ENCODE measurements at regions not wholly inside any gene's neighbourhood (a gene's known extent, or its start where the extent isn't known, plus 50 kb on each side); places are given as distances from the start of the nearest gene placed in this dataset.

DNA sequence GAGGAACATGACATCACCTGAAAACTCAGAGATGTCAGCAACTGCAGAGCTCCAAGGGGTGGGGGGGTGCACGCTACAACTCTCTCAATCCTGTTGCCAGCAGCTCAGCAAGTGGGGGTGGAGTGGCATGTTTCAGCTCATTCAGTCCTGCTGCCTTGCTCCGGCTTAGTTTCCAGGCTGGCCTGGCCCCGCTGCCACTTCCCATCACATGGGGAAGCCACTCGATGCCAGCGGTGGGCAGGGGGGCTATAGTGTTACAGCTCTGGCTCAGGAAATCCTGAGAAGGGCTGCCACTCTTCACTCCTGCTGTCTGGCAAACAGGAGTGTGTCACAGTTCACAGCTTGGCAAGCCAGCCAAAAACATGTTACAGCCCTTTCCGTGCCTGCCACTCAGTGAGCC, 356.5 kb upstream of the GULP1 start:
- DNase-seq (ENCODE audit: low spot score), result no peak

DNA sequence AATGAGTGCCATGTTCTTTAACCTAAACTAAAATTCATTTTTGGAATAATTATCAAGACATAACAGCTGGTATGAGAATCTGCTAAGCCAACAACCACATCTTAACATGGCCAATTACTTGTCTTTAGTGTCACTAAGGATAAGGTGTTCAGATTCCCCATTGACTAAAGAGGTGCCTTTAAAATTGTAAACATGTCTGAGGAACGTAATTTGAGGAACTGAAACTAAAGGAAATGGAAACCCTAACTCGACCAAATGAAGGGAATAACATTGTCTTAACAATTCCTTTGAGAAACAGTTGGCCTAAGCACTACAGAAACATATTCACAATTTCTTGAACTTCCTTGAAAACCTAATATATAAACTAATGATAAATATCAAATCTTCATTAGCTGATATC, 355.4 kb upstream of the GULP1 start:
- DNase-seq (ENCODE audit: low spot score), result no peak

DNA sequence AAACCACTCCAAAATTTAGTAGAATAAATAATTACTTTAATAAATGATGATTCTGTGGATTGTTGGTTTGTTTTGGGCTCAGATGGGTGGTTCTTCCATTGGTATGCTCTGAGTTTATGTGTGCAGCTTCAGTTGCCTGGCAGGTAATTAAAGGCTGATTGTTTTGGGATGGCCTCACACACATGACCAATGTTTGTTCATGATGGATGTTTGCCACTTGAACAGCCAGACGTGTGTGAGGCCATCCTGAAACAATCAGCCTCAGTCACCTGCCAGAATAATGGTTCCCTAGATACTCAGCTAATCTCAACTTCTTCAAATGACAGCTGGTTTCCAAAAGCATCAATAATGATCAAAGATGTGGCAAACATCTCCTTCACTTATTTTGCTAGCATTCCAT, 352.5 kb upstream of the GULP1 start:
- DNase-seq (ENCODE audit: low spot score), result no peak

DNA sequence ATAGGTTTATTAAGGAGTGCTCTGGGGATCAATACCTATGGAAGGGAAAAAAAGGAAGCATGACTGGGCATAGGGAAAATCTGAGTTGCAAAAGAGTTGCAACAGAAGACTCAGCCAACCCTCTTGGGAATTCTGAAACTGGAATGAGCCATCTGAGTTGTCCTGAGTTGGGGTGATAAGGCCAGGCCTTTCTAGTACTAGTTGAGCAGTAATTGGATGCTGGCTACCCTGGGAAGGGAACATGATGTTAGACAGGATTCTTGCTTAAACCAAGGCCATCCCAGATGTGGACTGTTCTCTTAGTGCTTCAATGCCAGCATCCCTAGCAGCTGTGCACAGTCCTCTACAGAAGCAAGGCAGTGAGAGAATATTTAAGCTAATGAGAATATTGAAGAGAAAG, 348.8 kb upstream of the GULP1 start:
- no peak for DNase-seq (ENCODE audit: low spot score)

DNA sequence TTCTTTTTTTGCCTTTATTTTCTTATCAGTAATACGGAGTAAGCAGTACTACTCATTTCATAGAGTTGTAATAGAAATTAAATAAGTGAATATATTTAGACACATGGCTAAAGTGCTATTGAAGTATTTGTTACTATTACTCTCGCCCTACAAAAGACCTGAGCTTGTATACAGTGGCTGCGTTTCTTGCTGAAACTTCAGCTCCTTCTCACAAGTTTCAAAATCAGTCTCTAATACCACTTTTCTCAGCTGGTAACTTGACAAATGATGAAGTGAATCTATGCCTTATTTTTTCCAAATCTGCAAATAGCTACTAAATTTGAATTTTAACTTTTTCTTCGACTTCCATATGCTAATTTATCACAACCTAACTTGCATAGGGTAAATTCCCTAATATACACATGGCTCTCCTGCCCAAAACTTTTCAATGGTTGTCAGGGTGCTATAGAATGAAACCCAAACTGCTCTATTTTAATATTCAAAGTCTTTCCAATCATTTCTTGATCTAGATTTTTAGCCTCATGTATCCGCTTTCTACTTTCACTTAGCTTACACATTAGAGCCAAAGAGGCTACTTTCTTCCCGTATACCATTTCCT, 347.8 kb upstream of the GULP1 start:
- no peak for DNase-seq (ENCODE audit: low spot score)

DNA sequence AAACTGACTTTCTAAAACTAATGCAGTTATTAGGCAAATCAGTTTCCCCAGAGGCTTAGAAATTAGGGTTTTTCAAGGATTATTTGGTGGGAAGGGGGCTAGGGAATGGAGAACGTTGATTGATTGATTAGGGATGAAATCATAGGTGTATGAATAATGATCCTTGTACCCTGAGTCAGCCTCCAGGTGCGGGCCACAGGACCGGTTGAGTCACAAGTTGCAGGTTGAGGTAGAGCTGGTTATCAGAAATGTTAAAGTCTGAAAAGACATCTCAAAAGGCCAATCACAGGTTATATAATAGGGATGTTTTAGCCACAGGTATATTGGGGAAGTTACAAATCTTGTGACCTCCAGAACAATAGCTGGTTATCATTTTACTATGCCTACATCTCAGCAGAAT, 341.8 kb upstream of the GULP1 start:
- DNase-seq (ENCODE audit: low spot score), result peak; percentile 38

DNA sequence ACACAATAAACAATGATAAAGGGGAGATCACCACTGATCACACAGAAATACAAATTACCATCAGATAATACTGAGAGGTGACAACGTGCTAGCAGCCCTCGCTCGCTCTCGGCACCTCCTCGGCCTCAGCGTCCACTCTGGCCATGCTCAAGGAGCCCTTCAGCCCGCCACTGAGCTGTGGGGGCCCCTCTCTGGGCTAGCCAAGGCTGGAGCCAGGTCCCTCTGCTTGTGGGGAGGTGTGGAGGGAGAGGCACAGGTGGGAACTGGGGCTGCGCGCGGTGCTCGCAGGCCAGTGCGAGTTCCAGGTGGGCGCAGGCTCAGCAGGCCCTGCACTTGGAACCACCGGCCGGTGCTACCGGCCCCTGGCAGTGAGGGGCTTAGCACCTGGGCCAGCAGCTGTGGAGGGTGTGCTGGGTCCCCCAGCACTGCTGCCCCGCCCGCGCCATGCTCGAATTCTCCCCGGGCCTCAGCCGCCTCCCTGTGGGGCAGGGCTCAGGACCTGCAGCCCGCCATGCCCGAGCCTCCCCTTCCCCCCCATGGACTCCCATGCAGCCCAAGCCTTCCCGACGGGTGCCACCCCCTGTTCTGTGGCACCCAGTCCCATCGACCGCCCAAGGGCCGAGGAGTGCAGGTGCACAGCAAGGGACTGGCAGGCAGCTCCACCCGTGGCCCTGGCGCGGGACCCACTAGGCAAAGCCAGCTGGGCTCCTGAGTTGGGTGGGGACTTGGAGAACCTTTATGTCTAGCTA, 340.0 kb upstream of the GULP1 start:
- no peak for DNase-seq (ENCODE audit: low spot score)

DNA sequence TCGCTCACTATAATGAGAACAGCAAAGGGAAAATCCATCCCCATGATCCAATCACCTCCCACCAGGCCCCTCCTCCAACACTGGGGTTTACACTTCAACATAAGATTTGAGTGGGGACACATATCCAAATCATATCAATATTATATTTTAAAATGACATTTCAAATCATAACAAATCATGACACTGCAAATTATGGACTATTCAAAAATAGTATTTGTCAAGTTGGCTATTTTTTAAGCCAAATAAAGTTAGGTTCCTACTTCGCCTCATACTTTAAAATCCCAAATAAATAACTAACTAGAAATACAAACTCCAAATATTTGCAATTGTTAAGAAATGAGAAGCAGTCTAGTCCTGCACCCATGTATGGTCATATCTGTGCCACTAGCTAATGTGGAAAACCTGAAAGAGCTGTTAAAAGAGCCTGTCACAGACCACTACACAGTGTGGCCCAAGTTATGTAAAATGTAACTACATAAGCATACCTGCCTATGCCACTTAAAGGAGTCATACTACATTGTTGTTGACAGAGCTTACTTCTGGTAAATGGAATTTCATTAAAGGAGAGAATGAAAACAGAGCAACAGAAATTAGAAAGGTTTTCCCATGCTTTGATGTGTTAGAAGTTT, 334.7 kb upstream of the GULP1 start:
- no peak for DNase-seq (ENCODE audit: low spot score)

DNA sequence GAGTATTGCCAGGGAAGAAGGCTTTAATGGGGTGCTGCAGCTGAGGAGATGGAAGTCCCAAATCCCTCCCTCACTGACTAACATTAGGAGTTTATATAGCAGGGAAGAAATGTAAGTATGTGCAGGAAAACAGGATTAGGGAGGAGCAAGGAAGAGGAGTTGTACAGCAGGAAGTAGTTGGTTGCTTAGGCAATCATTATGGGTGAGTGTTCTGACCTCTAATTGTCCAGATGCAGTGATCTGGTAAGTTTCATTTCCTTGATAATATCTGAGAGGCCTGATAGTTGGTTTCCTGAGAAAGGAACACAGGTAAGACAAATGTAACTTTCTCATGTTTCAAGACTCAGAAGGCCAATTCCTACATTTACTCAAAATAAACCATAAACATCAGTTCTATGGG, 331.9 kb upstream of the GULP1 start:
- DNase-seq (ENCODE audit: low spot score), result no peak

DNA sequence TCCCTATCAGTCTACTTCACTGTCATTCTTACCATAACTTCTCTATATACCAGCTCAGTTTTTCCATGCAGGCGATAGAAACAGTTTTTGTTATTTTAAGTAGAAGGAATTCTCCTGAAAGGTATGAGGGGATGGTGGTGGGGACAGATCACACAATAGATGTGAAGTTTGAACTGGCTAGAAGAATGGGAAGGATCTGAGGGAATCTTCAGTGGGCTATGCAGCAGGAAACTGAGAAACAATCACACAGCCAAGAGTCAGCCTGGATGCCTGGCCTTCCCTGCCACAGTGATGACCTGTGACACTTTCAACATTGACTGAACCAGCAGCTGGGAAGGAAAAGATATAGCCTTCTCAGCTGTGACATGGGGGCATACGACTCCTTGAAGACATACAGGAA, 329.1 kb upstream of the GULP1 start:
- no peak for DNase-seq (ENCODE audit: low spot score)

DNA sequence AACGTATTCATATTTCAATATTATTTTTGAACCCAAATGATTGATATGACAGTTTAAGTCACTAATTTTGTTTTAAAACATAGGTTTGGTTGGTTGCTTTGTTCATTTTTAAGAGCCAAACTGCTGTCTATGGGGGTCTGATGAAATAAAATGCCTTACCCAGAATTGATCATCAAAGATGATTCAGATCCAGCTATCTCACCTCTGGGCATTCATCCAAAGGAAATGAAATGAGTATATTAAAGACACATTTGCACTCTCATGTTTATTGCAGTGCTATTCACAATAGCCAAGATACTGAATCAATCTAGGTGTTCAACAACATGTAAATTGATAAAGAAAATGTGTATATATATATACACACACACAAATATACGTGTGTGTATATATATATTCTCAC, 326.9 kb upstream of the GULP1 start:
- DNase-seq (ENCODE audit: low spot score), result no peak

DNA sequence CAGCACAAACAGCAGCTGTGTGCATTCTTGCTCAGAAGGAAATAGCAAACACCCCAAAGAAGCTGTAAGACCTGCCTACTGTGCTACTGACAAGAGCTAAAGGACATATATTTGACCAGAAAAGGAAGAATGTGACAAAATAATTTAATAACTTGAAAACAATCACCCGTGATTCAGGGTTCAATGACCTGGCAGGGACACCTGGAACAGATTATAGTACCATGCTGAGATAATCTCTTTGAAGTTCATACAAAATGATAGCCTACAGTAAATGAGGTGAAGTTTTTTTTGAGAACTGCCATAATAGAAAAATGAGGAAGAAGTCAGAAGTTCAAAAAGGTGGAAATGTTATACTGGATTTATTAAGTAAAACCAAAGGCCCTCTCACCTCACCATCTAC, 324.8 kb upstream of the GULP1 start:
- DNase-seq (ENCODE audit: low spot score), result no peak

DNA sequence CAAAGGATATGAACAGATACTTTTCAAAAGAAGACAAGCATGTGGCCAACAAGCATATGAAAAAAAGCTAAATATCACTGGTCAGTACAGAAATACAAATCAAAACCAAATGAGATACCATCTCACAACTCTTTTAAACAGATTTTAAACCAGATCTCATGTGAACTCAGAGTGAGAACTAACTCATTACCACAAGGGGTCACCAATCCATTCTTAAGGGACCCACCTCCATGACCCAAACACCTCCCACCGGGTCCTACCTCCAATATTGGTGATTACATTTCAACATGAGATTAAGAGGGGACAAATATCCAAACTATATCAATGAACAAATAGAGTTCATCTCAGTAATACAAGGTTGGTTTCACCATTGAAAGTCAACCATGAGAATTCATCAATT, 319.8 kb upstream of the GULP1 start:
- DNase-seq (ENCODE audit: low spot score), result no peak

DNA sequence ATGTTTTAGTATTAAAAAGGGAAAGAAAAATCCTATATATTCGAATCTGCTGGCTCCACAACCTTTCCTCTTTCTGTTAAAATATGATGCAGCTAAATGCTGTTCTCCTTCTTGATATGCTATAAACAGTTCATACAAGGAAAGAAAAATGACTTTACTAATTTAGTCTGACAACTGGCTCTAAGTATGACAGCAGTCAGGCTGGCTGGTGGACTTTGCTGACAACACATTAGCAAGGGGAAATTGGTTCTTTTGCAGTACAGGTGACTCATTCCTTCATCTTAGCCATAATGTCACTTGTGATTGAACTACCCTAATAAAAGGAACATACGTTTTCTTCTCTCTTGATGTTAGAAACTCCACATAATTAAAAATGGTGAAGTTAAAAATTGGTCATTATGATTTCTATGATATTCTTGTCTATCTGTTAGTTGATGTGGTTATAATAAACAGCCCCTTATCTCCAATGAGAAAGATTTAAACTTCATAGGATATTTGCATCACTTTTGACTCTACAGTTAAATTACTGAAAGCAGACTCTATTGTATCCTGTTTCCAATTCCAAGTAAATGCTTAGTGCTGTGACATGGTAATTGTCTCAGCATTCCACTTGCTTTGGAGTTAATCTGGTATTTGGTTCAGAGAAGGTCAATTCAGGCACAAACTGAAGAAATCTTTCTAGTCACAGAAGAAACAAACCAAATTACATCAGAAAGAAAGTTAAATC, 315.3 kb upstream of the GULP1 start:
- DNase-seq (ENCODE audit: low spot score), result no peak

DNA sequence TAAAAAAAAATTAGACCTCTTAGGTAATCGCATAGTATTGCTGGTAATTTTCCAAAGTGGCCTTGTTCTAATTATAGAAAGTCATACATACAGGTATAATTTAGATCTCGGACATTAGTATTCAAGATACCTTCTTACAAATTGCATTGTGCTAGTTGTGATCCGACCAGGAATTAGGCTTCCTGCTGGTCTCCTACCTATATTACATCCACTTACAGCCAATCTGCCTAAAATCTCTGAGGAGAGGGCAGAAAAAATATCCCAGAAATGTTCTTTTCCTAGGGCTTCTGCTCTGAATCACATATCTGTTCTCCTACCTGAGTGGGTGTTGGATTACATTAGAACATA, 314.7 kb upstream of the GULP1 start:
- no peak for DNase-seq (ENCODE audit: low spot score)

DNA sequence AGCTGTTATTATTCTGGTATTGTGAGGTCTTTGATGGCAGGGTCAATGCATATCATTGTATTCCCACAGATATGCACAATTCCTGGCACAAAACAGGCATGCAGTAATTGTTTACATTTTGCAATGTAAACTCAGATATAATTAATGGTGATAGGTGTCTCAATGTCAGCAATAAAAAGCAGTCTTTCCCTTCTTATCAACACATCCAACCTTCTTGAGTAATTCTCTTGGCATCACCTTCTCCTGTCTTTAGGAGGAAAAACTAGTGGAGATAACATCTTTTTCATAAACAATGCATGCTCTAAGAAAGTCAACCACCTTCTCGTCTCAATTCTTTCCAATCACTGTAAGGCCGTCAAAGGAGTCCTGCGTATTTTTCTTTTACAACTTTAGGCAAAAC, 313.3 kb upstream of the GULP1 start:
- no peak for DNase-seq (ENCODE audit: low spot score)

DNA sequence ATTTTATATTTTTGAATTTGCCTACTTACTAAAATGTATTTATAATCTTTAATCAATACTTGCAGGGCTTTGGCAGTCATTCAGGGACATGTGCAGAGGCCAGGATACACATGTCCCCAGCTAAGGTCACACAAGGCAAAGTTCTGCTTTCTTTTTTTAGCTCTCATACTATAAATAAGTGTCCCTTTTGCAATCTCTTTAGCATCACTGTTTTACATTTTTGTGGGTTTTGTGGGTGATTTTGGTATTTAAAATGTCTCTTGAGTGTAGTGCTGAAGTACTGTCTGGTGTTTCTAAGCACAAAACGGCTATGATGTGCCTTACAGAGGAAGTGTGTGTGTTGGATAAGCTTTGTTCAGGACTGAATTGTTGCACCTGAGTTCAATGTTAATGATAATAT, 309.0 kb upstream of the GULP1 start:
- DNase-seq (ENCODE audit: low spot score), result peak; percentile 46

DNA sequence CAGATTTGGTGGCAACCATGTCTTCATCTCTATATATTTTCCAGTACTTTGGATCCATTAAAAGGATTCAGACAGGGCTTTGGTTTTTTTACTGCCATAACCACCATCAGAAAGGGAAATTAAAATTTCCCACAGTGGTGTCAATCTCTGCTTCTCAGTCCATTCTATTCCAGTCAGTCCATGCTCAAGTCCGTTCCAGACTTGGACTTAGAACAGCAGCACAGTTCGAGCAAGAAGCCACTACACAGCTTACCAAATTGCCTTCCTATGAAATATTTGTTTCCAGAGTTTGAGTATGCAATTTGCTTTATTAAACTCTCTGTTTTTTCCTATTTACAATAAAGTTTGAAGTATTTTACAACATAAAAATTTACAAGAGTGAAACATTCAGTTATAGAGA, 306.5 kb upstream of the GULP1 start:
- no peak for DNase-seq (ENCODE audit: low spot score)

DNA sequence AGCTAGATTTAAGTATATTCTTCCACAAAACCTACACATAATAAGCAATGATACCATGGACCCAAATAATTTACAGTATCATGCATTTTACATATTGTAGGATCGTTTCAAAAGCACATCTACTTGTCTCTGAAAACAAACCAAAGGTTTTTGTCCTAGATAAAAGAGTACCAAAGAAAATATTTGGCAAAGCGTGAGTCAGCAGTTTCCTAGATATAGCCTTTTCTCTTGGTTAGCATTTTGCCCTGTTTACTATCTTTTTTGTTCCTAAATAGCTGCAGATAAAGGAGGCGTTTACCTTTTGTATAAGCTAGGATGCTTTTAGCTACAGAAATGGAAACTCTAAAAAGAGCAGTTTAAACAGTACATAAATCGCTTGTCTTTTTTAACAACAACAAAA, 305.8 kb upstream of the GULP1 start:
- DNase-seq (ENCODE audit: low spot score), result no peak

DNA sequence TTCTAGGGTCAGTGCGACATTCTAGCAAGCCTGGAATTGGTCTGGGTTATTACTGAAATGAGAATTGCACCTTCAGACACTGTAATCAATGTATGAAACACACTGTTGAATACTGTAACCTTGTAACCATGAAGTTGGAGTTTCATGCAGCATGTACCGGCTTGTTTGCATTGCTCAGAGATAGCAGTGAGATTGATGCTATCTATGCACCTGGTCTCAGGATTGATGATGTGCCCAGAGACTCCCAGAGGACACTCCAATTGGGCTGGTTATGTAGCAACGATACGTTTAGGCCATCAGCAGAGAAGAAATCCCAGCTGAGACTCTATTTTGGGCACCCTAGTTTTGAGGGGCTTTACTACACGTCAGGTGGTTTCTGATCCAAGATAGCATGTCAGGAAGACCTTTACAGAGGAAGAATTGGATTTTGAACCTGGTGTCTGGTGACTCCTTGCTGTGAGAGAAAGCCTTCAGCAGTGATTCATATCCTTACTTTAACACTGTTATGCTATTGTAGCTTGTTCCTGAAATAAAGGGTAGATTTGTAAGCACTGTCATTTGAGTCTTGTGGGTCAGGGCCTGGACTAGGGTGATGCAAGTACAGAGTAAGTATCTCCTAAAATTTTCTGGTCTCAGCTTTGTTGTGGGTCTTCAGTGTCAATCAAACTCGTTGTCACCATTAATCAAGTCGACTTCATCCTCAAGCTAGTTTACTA, 305.1 kb upstream of the GULP1 start:
- DNase-seq (ENCODE audit: low spot score), result no peak

DNA sequence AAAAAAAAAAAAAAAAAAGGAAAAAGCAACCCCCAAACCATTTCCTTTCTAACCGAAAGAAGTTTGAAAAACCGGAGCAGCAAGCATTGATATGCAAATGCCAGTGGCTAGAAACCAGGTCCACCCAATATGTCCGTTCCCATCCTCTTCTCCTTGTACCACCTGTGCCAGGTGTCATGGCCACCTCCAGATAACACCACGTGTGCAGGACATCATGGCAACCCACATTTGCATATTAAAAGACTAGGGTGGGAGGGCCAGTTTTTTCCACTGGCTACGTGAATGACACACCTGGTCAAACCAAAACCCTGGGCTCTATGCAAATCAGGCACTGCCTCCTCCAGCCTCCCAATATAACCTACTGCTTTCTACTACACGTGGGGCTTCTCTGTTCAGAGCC, 303.3 kb upstream of the GULP1 start:
- no peak for DNase-seq (ENCODE audit: low spot score)

DNA sequence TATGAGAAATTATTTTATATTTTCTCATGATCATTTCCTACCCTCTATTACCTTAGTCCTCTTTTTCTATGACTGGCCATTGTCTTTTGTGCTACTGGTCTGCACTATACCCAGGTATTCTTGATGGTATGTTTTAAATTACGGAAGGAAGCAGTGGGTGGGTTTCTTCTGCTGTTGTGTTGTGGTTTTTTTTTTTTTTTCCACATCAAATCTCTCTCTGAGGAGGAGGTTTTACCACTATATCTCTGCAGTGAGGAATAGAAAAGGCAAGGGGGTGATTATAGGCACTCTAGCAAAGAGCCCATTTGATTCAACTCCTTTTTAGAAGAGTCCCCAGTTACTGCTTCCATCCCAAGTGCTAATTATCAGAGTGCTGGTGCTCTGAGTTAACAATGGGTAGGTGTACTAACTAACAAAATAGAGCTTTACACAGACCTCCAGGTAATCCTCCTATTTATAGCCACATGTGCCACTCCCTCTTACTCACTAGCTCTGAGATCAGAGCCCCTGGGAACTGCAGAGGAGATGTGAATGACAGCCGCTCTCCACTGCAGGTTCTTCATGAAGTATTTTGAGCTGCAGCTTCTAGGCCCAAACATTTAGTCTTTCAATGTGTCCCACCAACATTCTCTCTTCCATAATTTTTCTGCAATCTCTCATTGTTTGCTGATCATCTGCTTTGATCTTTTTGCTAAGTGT, 301.6 kb upstream of the GULP1 start:
- DNase-seq (ENCODE audit: low spot score), result no peak
